Epidermal melanocyte (primary cell): ENCODE measurements at regions not wholly inside any gene's neighbourhood (a gene's known extent, or its start where the extent isn't known, plus 50 kb on each side); places are given as distances from the start of the nearest gene placed in this dataset.
"Not testable (repeated sequence)": the region's sequence is repeated elsewhere in the genome, so short reads cannot be mapped to it uniquely, and the experiment has no call there.

Source experiments
- DNase-seq: peaks from one replicate; pipeline ENCODE4 v3.0.0; 2011; ENCODE audit warnings: low spot score; ENCODE audit not compliant: insufficient read length

DNA sequence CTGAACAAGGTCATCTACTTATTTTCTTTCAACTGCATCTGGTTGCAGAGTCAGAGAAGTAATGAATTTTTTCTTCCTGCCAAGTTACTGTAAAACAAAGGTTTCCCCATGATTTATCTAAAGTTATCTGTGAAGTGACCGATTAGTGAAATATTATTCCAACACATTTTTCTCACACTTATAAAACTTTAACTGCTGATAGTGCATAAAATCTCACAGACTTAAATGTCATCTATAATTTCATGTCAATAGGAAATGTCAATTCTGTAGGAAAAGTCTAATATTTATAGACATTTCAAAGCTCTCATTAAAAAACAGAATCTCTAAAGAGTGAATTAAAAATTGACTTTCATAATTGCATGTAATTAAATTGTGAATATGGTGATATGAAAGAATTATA lies 397.2 kb downstream of the SLITRK1 start:
- DNase-seq = no peak

DNA sequence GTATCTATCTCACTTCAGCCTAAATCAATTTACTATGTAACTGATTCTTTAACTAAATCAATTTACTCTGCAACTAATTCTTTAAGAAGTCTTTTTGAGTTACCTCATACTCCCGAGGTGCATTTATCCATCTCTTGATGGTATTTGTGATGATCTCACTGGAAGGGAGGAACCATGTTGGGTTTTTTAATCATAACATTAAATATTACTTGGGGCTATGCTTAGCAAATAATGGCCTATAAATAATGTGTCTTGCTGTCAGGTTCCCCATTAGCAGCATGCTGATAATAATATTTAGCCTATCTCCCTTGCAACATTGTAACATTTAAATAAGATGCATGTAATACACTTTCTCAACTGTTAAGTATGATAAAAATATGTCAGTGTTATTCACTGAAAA lies 411.3 kb downstream of the SLITRK1 start:
- no peak for DNase-seq

DNA sequence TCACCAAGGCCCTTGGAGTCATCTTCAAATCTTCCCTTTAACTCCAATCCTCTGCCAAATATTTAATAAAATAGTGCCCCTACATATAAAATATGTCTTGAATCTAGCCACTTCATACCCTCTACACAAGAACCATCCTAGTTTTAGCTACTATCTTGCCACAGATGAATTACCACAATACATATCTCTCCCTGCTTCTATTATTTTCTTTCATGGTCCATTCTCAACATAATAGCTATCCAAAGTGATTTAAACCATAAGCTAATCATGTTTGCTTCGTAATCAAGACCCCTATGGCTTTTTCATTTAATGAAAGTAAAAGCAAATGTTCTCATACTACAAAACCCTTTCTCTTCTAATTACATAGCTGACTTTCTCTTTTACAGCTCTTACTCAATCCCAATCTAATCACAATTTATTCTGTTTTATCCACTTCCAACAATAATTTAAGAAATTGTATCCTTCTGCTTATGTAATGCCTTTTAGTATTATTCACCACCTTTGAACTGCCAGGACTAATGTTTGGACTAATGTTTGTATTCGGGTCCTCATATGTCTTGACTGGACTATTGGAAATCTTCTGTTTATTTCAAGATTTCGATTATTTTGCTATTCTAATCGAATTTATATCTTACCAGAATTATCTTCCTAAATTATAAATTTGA lies 412.0 kb downstream of the SLITRK1 start:
- DNase-seq = no peak

DNA sequence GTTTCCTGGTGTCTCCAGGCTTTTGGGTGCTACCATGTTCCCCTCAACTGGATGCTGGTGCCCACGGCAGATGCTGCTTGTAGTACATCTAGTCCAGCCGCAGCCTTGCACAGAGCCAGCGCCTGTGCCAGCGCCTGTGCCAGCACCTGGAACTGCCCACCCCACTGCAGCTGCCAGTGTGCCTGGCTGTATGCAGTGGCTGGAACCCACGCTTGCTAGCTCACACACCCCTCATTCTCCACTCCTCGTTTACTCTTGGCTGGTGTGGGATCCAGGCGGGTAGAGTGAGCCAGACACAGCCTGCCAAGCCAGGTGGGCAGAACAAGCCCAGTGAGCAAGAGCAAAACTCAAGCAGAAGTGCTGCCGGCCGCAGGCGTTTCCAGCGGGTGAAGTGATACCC lies 428.6 kb downstream of the SLITRK1 start:
- DNase-seq = no peak

DNA sequence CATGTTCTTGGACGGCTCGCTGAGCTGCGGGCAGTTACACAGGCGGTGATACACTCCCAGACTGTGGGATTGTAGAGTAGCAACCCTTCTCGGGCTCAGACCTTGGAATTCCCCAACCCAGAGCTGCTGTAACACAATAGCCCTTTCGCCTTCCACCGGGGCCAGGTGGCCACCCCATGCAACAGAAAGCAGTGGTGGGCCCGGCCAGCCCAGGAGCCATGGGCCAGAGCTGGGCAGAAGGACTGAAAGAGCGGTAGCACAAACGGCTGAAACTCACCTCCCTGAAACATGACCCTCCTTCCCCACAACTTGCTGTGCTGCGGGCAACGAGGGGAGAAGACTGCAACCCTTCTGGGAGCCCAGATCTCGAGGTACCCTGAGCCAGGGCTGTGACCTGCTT lies 429.0 kb downstream of the SLITRK1 start:
- DNase-seq = no peak

DNA sequence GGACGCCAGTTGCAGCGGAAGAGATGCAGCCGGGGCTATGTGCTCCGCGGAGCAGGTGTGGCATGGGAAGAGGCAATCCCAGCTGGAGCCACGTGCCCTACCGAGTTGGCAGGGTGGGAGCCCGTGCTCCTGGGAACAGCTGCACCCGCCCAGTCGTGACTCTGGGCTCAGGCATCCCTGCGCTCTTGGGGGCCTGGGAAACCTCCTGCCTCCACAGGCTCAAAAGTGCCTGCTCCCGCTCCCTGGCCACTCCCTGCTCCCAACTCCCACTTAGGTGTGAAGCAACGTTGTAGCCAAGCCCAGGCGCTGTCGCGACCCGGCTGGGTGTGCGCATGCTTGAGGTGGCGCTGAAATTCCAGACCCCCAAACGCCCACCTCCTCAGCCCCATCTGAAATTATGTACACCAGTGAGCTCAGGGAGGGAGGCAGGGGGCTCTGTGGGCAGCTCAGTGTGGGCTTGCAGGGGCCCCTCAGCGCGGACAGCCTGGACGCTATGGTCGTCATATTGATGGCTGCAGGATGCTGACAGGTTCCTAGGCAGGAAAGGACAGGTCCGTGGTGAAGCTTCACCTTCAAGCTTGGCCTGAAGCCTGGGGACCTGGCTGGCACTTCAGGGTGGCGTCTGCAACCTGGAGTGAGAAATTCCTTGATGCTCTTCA lies 429.9 kb downstream of the SLITRK1 start:
- no peak for DNase-seq

DNA sequence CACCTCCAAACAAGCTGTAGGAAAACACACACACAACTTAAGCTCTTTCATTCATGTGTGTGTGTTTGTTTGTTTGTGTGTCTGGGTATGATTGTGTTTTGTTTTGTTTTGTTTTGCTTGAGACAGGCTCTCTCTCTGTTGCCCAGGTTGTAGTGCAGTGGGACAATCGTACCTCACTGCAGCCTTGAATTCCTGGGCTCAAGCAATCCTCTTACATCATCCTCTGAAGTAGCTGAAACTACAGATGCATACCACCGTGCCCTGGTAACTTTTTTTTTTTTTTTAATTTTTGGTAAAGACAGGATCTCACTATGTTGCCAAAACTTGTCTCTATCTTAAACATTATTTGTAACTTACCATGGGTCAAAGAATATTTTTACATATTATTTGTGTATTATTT lies 431.7 kb downstream of the SLITRK1 start:
- no peak for DNase-seq

DNA sequence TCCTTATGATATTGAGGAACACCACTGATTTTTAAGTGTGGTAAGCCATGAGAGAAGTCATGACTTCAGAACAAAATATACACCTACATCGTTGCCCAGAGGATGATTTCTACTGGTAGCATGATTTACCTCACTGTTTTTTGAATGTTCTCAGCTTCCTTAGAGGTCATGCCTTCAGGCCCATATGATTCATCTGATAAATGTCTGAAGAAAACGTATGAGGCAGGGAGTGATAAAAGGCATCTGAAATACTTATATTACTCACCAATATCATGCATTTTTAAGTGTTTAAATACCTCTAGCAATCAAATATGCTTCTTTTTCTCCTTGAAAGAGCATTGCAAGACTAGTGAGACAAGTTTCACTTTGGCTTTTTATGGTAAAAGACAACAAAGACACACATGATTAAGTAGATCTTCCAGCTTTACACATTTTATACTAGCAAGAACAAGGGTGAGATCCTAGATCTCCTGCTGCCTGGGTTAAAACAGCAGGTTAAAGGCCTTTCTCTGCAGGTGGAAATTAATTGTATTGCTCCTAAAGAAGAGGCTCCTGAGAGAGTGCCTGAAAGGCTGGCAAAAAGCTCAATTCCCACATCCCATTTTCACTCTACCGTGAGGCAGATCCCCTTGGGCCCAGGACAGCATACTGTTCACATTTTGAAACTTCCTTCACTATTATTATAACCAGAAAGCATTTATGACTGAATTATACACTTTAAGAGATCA lies 432.4 kb downstream of the SLITRK1 start:
- DNase-seq = no peak

DNA sequence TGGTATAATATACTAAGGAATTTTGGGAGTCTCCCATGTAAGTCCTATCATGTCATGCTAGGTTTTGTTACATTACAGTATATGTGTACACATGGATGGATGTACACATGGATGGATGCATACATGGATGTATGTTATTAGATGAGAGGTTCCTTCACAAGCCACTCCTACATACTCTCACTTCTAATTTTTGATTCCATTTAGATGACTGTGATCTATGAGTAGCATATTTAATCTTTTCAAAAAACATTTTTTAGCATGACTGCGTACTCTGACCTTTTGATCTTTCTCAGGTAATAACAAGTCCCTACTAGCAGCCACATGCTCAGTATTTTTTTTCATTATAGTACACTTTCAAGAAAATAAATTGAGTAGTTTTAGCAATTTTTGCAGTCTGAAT lies 441.8 kb downstream of the SLITRK1 start:
- no peak for DNase-seq

DNA sequence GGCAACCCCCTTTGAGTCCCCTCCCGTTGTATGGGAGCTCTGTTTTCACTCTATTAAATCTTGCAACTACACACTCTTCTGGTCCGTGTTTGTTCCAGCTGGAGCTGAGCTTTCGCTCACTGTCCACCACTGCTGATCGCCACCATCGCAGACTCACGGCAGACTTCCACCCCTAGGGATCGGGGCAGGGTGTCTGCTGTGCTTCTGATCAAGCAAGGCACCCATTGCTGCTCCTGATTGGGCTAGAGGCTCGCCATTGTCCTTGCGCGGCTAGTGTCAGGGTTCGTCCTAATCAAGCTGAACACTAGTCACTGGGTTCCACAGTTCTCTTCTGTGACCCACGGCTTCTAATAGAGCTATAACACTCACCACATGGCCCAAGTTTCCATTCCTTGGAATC lies 442.8 kb downstream of the SLITRK1 start:
- DNase-seq = not testable (repeated sequence)

DNA sequence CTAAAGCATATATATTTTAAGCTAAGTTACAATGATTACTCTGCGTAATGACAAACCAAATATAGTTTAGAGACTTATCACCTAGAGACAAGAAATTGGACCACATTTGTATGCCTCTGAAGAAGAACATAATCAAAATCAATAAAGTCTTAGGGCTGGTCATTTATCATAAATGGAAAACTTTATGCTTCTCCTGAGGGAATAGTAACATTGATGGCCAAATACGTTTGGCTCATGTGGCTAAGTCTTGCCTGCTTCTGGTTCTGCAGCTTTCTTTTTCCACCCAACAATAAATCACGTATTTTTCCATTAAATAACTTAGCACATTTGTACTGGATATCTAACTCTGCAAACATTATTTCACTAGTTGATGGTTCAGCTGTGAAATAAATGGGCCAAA lies 458.4 kb downstream of the SLITRK1 start:
- no peak for DNase-seq

DNA sequence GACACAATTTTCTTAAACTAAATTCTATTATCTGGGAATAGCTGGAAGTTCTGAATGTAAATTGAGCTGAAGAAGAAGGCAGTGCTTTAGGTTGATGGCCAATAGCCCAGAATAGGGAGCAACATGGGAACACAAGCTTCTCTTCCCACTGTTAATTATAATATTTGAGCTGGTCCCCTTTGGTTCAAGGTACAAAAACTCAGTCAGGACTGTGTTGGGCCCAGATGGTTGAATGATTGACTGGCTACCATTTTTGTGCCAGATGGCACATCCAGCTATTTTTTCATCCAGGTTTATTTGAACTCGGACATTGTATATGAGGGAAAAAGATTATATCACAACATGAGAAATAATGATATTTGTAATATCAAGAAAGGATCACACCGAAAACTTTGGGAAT lies 458.9 kb downstream of the SLITRK1 start:
- no peak for DNase-seq

DNA sequence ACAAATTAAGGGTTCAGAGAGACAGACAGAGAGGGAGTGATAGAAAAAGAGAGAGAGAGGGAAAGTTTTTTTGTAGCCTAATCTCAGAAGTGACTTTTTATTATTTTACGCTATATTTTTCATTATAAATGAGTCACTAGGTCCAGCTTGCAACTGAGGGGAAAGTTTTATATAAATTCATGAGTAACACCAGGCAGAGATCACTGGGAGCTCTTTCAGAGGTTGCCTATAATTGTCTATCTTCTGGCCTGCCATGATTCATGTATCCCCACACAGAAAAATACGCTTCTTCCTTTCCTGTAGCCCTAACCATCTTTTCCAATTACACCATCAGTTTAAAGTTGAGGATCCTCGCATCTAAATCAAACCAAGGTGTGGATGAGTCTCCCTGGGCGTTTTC lies 467.9 kb downstream of the SLITRK1 start:
- no peak for DNase-seq

DNA sequence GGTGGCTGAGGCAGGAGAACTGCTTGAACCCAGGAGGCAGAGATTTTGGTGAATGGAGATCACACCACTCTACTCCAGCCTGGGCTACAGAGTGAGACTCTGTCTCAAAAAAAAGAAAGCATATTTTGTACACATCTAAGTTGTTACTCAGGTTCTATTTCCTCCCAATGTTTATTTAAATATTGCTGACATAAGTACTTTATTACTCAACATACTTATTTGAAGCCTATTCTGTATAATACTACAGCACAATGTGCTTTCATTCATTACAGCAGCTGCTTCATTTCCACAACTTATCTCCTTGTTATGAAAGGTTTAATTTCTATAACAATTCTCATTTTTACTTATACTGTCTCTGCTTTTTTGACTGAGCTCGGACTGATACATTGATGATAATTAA lies 495.7 kb downstream of the SLITRK1 start:
- no peak for DNase-seq

DNA sequence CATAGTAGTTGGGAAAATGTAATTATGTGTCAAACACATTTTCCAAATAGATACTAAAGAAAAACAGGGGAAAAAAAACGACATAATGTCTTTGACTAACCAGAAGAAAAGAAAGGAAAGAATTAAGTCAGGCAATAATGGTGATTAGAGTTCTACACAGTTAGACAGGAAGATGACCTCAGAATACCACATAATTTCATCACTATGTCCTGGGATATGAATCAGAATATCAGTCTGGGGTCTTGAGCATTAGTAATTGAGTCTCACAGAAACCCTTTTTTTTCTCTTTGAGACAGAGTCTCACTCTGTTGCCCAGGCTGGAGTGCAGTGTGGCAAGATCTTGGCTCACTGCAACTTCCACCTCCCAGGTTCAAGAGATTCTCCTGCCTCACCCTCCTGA lies 503.4 kb downstream of the SLITRK1 start:
- no peak for DNase-seq

DNA sequence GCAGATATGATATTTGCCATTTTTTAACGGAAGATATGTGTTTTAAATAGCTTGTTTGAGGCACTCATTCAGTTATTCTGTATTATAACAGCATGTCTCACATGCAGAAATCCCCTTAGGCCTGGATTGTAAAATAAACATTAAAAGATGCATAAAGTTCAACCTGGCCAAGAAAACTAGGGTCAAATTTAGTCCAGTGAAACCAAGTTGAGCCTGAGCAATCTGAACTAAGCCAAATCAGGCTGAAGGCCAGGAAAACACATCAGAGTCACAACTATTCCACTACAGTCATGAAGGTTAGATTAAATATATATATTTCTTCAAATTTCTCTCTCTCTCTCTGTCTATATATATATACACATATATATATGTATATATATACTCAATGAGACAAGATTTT lies 504.8 kb downstream of the SLITRK1 start:
- no peak for DNase-seq

DNA sequence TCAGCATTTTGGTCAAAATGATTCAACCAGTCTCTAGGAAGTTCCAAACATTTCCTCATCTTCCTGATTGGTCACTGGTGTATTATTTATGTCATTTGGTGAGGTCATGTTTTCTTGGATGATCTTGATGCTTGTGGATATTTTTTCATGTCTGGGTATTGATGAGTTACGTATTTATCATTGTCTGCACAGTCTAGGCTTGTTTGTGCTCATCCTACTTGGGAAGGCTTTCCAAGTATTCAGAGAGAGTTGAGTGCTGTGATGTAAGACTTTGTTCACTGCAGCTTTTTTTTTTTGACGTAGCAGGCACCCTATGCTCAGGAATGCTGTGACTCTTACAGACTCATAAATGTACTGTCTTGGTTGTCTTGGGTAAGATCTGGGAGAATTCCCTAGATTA lies 509.5 kb downstream of the SLITRK1 start:
- DNase-seq = no peak

DNA sequence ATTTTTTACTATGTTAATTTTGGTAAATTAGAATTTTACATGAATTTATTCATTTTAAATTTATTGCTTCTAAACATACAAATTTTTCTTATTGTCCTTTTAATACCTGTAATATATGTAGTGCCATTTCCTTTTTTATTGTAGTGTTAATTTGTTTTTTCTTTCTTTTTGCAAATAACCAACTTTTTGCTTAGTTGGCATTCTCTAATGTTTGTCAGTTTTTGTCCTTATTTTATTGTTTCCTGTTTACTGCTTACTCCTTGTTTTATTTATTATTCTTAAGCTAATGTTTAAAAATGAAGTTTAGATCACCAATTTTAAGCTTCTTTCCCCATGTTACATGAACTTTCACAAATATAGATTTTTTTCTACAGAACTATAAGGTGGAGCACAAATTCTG lies 516.6 kb downstream of the SLITRK1 start:
- no peak for DNase-seq

DNA sequence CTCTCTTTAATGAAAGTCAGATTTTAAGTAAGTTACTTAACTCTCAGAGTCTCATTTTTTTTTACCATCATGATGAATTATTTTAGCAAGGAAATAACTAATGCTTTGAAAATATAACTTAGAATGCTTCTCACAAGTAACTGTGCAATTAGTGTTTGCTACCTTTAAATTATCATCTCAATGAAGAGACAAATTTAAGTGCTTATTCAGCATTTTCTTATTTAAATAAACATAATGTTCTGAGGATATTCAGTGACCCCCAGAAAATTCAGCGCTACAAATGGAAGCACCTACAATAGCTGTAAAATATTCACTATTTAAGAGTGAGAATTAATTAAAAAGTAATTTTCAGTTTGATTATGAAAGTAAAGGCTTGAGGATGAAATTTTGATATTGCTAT lies 527.2 kb downstream of the SLITRK1 start:
- DNase-seq = no peak

DNA sequence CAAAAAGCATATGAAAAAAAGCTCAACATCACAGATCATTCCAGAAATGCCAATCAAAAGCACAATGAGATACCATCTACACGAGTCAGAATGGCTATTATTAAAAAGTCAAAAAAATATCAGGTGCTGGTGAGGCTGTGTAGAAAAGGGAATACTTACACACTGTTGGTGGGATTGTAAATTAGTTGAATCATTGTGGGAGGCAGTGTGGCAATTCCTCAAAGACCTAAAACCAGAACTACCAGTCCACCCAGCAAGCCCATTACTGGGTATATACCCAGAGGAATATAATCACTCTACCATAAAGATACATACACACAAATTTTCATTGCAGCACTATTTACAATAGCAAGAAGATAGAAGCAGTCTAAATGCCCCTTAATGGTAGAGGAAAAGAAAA lies 529.9 kb downstream of the SLITRK1 start:
- no peak for DNase-seq

DNA sequence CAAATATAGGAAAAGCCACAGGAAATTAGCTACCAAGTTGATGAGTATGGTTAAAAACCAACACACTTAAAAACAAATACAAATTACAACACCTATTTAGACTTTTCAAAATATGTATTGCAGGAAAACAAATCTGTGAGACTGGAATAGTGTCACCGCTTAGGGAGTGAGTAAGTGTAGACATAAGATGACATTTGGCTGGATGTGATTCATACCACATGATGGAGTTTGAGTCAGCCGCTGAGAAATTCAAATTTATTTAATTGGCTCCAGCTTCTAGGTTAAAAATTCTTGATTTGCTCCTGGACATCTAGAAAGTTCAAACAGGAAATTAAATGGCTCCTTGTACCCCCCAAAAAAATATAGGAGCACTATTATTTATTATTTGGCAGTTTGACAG lies 531.7 kb downstream of the SLITRK1 start:
- no peak for DNase-seq

DNA sequence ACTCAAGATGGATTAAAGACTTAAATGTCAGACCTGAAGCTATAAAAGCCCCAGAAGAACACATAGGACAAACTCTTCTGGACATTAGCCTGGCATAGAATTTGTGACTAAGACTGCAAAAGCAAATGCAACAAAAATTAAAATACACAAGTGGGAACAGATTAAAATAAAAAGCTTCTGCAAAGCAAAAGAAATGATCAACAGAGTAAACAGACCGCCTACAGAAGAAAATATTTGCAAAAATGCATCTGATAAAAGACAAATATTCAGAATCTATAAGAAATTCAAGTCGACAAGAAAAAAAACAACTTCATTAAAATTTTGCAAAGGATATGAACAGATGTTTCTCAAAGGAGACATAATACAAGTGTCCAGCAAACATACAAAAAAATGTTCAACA lies 537.8 kb downstream of the SLITRK1 start:
- no peak for DNase-seq

DNA sequence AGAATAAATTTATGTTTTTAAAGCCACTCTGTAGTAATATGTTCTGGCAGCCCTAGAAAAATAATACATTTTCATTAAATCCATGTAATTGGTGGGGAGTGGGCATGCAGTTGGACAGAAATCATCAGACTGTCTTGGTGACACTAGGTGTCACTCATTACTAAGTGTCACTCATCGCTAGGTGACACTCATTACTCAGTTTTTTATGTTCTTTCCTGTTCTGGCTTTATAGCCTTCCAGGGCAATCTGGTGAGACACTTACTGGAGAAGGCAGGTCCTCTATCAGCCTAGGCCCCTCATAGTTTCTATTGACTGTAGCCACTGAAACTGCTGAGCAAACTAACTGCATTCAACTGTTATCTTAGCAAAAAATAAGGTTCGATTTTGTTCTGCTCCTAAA lies 542.1 kb downstream of the SLITRK1 start:
- no peak for DNase-seq
